D721Med (cell line): ENCODE measurements at regions not wholly inside any gene's neighbourhood (a gene's known extent, or its start where the extent isn't known, plus 50 kb on each side); places are given as distances from the start of the nearest gene placed in this dataset.

Experiments used
- DNase-seq: peaks from one replicate; pipeline ENCODE4 v3.0.0; 2011; ENCODE audit warnings: low spot score; ENCODE audit not compliant: insufficient read length
- FAIRE-seq: peaks from 2 replicates; lab custom pipeline; 2011; peaks lifted over from hg19 to GRCh38; lab: Jason Lieb, UNC
- TF ChIP-seq, protein P1 (sequence below): IDR thresholded peaks from 2 replicates; pipeline ENCODE4 v1.5.1; 2012; ENCODE audit warnings: mild to moderate bottlenecking, control low read depth; ENCODE audit not compliant: insufficient read depth; ENCODE audit errors: missing control alignments

DNA sequence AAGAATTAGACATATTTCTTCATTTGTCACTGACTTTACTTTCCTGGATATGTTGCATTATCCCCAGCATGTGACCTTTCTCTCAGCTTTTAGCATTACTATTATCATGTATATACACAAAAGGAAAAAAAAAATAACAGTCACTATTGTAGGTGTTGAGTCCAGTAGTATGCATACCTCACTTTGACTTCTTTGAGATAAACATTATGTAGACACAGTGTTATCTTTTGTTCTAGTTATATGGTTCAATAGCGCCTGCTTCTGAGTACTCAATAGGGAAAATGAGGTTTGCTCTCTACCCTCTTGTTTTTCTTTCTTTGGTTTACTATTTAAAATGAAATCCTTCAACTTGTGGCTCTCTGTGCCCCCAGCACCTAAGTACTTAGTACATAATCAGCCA is 409.6 kb upstream of the PKN2 start:
- DNase-seq (no peak), FAIRE-seq (no peak)
- TF ChIP-seq, protein P1, sequence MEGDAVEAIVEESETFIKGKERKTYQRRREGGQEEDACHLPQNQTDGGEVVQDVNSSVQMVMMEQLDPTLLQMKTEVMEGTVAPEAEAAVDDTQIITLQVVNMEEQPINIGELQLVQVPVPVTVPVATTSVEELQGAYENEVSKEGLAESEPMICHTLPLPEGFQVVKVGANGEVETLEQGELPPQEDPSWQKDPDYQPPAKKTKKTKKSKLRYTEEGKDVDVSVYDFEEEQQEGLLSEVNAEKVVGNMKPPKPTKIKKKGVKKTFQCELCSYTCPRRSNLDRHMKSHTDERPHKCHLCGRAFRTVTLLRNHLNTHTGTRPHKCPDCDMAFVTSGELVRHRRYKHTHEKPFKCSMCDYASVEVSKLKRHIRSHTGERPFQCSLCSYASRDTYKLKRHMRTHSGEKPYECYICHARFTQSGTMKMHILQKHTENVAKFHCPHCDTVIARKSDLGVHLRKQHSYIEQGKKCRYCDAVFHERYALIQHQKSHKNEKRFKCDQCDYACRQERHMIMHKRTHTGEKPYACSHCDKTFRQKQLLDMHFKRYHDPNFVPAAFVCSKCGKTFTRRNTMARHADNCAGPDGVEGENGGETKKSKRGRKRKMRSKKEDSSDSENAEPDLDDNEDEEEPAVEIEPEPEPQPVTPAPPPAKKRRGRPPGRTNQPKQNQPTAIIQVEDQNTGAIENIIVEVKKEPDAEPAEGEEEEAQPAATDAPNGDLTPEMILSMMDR, result no peak

DNA sequence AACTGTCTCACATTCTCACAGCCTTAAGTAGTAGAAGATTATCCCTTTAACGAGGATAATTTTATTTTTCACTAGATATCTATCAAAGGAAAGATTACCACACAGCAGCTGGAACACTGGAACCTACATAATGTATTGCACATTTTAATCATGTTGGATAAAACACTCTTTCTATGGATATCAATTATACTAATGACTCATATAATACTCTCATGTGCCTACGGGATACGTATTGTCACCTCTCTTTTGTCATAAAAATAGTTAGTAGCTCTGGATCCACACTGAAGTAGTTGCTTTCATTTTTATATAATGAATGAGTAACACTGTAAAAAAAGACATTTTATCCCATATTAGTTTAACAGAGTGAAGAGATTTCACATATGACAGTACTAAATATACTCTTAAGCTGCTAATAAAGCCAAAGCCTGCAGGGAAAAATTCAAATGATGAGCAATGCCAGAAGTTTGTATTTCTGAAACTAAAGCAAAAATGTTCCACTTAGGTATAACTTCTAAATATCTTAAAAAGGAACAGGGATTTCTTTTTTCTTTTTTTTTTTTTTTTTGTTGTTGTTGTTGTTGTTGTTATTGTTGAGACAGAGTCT is 408.7 kb upstream of the PKN2 start:
- no peak for DNase-seq
- no peak for FAIRE-seq
- TF ChIP-seq, protein P1, result no peak

DNA sequence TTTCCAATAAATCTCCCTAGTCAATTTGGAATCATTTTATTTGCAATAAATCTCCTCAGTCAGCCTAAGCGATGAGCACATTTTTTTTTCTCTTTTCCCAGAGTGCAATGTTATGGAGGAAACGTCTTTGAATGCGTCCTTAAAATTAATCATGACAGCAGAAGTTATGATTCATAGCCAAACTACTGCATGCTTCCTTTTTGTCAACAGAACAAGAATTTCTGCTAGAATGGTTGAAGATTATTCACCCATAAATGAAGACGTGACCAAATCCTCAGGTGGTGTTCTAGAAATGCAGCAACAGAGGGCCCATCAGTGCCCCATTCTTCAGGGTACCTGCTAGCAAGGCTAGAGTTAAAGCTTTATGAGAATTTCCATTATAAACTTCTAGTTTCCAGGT is 407.9 kb upstream of the PKN2 start:
- TF ChIP-seq, protein P1, result no peak
- DNase-seq (no peak), FAIRE-seq (no peak)

DNA sequence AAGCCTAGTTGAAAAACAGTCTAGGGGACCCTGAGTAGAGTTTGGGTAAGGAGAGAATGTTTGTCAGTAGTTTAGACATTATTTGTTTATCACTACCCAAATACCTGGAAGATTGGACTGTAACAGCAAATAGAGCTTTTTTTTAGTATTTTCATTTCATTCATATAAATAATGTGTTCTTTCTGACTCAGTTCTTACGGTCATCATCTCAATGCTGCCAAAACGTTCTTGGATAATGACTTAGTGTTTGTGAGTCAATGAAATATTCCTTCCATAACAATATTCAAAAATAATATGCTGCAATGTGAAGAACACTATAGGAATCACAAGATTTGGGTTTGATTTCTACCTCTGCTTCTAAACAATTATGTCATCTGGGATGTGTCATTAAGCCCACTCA is 400.0 kb upstream of the PKN2 start:
- TF ChIP-seq, protein P1, result no peak
- FAIRE-seq (no peak), DNase-seq (no peak)

DNA sequence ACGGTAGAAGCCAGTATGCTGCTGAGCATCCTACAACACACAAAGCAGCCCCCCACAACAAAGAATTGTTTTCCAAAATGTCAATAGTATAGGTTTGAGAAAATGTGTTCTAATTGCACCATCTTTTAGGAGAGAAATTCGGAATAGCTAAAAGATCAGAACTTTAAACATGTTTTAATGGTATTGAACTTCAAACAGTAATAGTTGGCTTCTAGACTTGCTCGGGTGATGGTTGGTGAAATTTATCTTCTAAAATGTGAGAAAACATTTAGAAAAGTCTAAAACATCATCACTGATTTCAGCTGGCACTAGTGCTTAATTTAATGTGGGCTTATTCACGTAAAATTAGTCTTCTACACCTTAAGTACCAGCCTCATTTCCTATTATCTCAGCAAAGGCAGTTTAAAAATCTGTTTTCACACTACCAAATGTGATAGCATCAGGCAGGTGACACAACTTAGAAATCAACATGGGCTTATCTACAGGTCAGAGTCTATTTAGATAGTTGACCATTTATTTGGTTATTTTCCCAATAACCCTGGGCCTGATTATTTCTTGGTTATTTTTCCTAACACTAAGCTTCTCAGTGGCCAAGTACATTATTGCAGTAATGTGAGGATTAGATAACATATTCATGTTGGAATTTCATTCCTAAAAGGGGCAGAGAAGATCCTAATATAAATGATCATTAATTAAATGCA is 399.3 kb upstream of the PKN2 start:
- TF ChIP-seq, protein P1, result no peak
- DNase-seq (no peak), FAIRE-seq (no peak)

DNA sequence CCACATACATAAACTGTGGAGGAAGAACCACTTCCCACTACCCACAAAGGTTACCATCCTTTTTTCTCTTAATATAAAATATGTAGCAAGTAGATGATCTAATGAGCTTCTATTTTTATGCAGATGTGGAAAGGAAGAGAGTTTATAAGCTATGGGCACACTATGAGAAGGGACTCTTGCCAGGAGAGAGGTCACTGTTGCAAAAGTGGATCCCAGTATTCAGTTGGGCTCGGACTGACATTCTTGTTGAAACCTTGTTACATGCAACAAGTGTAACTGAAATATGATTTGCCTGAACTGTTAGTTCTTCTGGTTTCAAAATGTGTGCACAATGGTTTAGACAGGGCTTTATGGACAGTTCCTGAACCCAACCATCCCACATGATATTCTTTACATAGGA is 397.4 kb upstream of the PKN2 start:
- FAIRE-seq, result no peak
- TF ChIP-seq, protein P1, result no peak
- DNase-seq, result no peak

DNA sequence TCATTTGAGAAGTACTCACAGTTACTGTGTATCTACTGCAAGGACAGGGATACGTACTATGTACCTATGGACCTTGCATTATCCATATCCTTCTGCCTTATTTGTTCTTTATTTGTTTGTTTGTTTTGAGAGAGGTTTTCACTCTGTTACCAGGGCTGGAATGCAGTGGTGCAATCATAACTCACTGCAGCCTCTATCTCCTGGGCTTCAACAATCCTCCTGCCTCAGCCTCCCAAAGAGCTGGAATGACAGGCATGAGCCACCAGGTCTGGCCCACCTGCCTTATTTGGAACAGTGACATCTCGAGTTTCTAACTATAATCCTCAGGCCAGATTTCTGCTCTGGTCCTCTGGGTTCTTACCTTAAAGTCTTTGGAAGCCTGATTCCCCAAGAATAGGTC is 395.5 kb upstream of the PKN2 start:
- TF ChIP-seq, protein P1, result no peak
- no peak for FAIRE-seq
- DNase-seq, result no peak
